ENCODE measurements at regions not wholly inside any gene's neighbourhood (a gene's known extent, or its start where the extent isn't known, plus 50 kb on each side); places are given as distances from the start of the nearest gene placed in this dataset.

GRCh38 chr6:5893295-5893694 is 113.4 kb downstream of the NRN1 start:
- TF ChIP-seq CTCF (optimal IDR thresholded peaks at IDR 0.05 in 1 of 3, IDR thresholded peaks at IDR 0.05 in 1 of 3, conservative IDR thresholded peaks at IDR 0.05 in 1 of 3; ENCODE audit: extremely low read depth in 1 of 3, insufficient read depth in 2 of 3, low read length in 3 of 3) (no peak), EZH2 (IDR thresholded peaks at IDR 0.05; ENCODE audit: low read length) (no peak)
- Histone ChIP-seq H3K27me3 (ENCODE audit: control insufficient read depth, extremely low read depth, insufficient read depth, low read length) (no peaks in the 10 kb centered on the region), H3K36me3 (ENCODE audit: control insufficient read depth in 2 of 2, extremely low read depth in 1 of 2, insufficient read depth in 2 of 2, low read length in 2 of 2) (no peaks in the 10 kb centered on the region), H3K27ac (ENCODE audit: control insufficient read depth, insufficient read depth, low read length) (no peak overlapping the region), H3K9me1 (ENCODE audit: control insufficient read depth, extremely low read depth, insufficient read depth, low read length) (no peaks in the 10 kb centered on the region), H3K4me2 (ENCODE audit: control insufficient read depth, extremely low read depth, insufficient read depth, low read depth, low read length) (no peak overlapping the region), H3K9me3 (ENCODE audit: control insufficient read depth, low read depth, low read length) (no peaks in the 10 kb centered on the region), H4K20me1 (ENCODE audit: control insufficient read depth, extremely low read depth, insufficient read depth, low read length) (no peaks in the 10 kb centered on the region), H3K4me3 (ENCODE audit: control insufficient read depth in 2 of 3, extremely low read depth in 1 of 3, insufficient read depth in 2 of 3, low read depth in 1 of 3, low read length in 3 of 3) (no peak overlapping the region), H3K9ac (ENCODE audit: control insufficient read depth, extremely low read depth, insufficient read depth, low read length) (no peak overlapping the region), H3K4me1 (ENCODE audit: control insufficient read depth, extremely low read depth, insufficient read depth, low read length) (peaks cover 3% of the 10 kb centered on the region), H2AFZ (ENCODE audit: control insufficient read depth, low read length) (no peak overlapping the region), H3K79me2 (ENCODE audit: control insufficient read depth, insufficient read depth, low read length) (no peaks in the 10 kb centered on the region)
- FAIRE-seq (no peak), DNase-seq (ENCODE audit: low read depth, low spot score) (no peak)
- dilution Hi-C loops (cut with MboI; ENCODE audit: extremely low pct_ligation_motif_present, low sequenced_read_pairs), result no loop called here

- peak overlapping the region in 2 of 3 experiments; percentile 53 to 76 for H3K4me3 ChIP-seq (ENCODE audit: control insufficient read depth in 2 of 3, extremely low read depth in 1 of 3, insufficient read depth in 2 of 3, low read depth in 1 of 3, low read length in 3 of 3)
These were observed 114.1 kb downstream of the NRN1 start for GRCh38 chr6:5892669-5893068.

More at GRCh38 chr6:5892669-5893068, 114.1 kb downstream of the NRN1 start:
- Histone ChIP-seq H2AFZ (ENCODE audit: control insufficient read depth, low read length) (peak overlapping the region; percentile 78), H3K79me2 (ENCODE audit: control insufficient read depth, insufficient read depth, low read length) (no peaks in the 10 kb centered on the region), H3K4me2 (ENCODE audit: control insufficient read depth, extremely low read depth, insufficient read depth, low read depth, low read length) (peak overlapping the region; percentile 79), H3K36me3 (ENCODE audit: control insufficient read depth in 2 of 2, extremely low read depth in 1 of 2, insufficient read depth in 2 of 2, low read length in 2 of 2) (no peaks in the 10 kb centered on the region), H4K20me1 (ENCODE audit: control insufficient read depth, extremely low read depth, insufficient read depth, low read length) (no peaks in the 10 kb centered on the region), H3K27ac (ENCODE audit: control insufficient read depth, insufficient read depth, low read length) (no peak overlapping the region), H3K9me1 (ENCODE audit: control insufficient read depth, extremely low read depth, insufficient read depth, low read length) (no peaks in the 10 kb centered on the region), H3K9ac (ENCODE audit: control insufficient read depth, extremely low read depth, insufficient read depth, low read length) (peak overlapping the region; percentile 50), H3K27me3 (ENCODE audit: control insufficient read depth, extremely low read depth, insufficient read depth, low read length) (no peaks in the 10 kb centered on the region), H3K4me1 (ENCODE audit: control insufficient read depth, extremely low read depth, insufficient read depth, low read length) (peaks cover 3% of the 10 kb centered on the region), H3K9me3 (ENCODE audit: control insufficient read depth, low read depth, low read length) (no peaks in the 10 kb centered on the region)
- TF ChIP-seq EZH2 (IDR thresholded peaks at IDR 0.05; ENCODE audit: low read length) (no peak), CTCF (optimal IDR thresholded peaks at IDR 0.05 in 1 of 3, IDR thresholded peaks at IDR 0.05 in 1 of 3, conservative IDR thresholded peaks at IDR 0.05 in 1 of 3; ENCODE audit: extremely low read depth in 1 of 3, insufficient read depth in 2 of 3, low read length in 3 of 3) (no peak)
- dilution Hi-C loops (cut with MboI; ENCODE audit: extremely low pct_ligation_motif_present, low sequenced_read_pairs), result no loop called here
- no peak for DNase-seq (ENCODE audit: low read depth, low spot score)
- no peak for FAIRE-seq

Data from keratinocyte (primary cell).